Fibroblast of villous mesenchyme (primary cell): ENCODE measurements at regions not wholly inside any gene's neighbourhood (a gene's known extent, or its start where the extent isn't known, plus 50 kb on each side); places are given as distances from the start of the nearest gene placed in this dataset.
A peak's percentile ranks its signal among the peaks of the same experiment; 100 is the strongest.
"Not testable (repeated sequence)": the region's sequence is repeated elsewhere in the genome, so short reads cannot be mapped to it uniquely, and the experiment has no call there.

ENCODE experiments used
- DNase-seq: peaks from one replicate; pipeline ENCODE4 v3.0.0-alpha.2; 2010; ENCODE audit warnings: low read depth
- H3K4me3 ChIP-seq: 2 replicates; pipeline ENCODE4 v1.5.1; 2011; ENCODE audit warnings: low read depth, mild to moderate bottlenecking, low read length
- CTCF ChIP-seq: IDR thresholded peaks from 2 replicates; pipeline ENCODE4 v1.5.1; 2012; ENCODE audit warnings: low read depth, mild to moderate bottlenecking, low read length; ENCODE audit not compliant: insufficient read depth

- no peak for TF ChIP-seq CTCF
Observed at GRCh38 chr12:102297412-102297811, 99.8 kb upstream of the PMCH start.

GRCh38 chr12:102294568-102294967, 96.9 kb upstream of the PMCH start:
- H3K4me3 ChIP-seq: no peak overlapping the region
- DNase-seq: no peak
- TF ChIP-seq CTCF: no peak

More at GRCh38 chr12:102297412-102297811, 99.8 kb upstream of the PMCH start:
- H3K4me3 ChIP-seq: no peak overlapping the region
- no peak for DNase-seq

- peak; percentile 63 for DNase-seq
- H3K4me3 ChIP-seq: not testable (repeated sequence)
Observed at GRCh38 chr12:102291498-102292440, 94.1 kb upstream of the PMCH start.

GRCh38 chr12:102289702-102290101, 92.1 kb upstream of the PMCH start:
- not testable (repeated sequence) for DNase-seq, H3K4me3 ChIP-seq

GRCh38 chr12:102281231-102281630, 83.6 kb upstream of the PMCH start:
- no peak for DNase-seq
- TF ChIP-seq CTCF: no peak

GRCh38 chr12:102255687-102256086, 58.1 kb upstream of the PMCH start:
- H3K4me3 ChIP-seq, DNase-seq: not testable (repeated sequence)

More at GRCh38 chr12:102281231-102281630, 83.6 kb upstream of the PMCH start:
- no peak overlapping the region for H3K4me3 ChIP-seq

GRCh38 chr12:102251005-102251404, 53.4 kb upstream of the PMCH start:
- DNase-seq, H3K4me3 ChIP-seq: not testable (repeated sequence)

GRCh38 chr12:102249079-102249841, 51.6 kb upstream of the PMCH start:
- no peak overlapping the region for H3K4me3 ChIP-seq
- DNase-seq: peak; percentile 23
- no peak for TF ChIP-seq CTCF
